ENCODE measurements at regions not wholly inside any gene's neighbourhood (a gene's known extent, or its start where the extent isn't known, plus 50 kb on each side); places are given as distances from the start of the nearest gene placed in this dataset.
"Not testable (repeated sequence)": the region's sequence is repeated elsewhere in the genome, so short reads cannot be mapped to it uniquely, and the experiment has no call there.

DNA sequence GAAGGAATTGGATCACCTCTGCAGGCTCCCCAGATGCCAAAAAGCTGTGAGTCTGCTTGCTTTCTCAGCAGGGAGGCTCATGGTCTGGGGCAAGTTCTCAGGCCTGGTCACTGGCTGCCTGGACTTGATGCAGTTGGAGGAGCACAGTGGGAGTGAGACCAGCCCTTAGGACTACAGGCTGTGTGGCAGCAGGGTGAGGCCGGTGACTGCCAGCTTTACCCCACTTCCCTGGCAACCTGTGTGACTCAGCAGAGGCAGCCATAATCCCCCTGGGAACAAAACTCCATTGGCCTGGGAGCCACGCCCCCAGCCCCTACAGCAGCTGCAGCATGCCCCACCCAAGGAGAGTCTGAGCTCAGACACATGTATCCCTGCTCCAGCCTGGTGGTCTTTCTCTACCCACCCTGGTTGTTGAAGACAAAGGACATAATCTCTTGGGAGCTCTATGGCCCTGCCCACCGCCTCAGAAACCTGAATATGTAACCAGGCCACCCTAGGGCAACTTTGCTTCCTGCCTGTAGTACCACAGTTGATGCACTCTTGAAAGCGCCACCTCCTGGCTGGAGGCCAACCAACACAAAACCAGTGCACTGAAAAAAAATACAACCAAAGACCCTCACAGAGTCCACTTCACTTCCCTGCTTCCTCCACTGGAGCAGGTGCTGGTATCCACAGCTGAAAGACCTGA lies 106.8 kb upstream of the SPATS2L start:
- DNase-seq (peak; percentile 9), ATAC-seq (no peak)
- H3F3A ChIP-seq (ENCODE audit: low read length, unreplicated experiment): no peaks in the 10 kb centered on the region
- no peaks in the 10 kb centered on the region for H3K9me2 ChIP-seq (replicated peaks; ENCODE audit: low read length)
- H3K9ac ChIP-seq (ENCODE audit: low read length): no peak overlapping the region
- H3K4me1 ChIP-seq (ENCODE audit: insufficient read depth, low read length): peaks cover 6% of the 10 kb centered on the region; the same call in 1 of the 2 replicates
- POLR2A ChIA-PET (ENCODE audit: unreplicated experiment): no interaction called here
- CTCF ChIA-PET: no interaction called here
- H2AFZ ChIP-seq (ENCODE audit: low read length): peak overlapping the region; percentile 7; the same call in 1 of the 2 replicates
- H3K4me3 ChIP-seq (ENCODE audit: low read length): no peak overlapping the region
- no TSS peak for BruUV-seq (replicated peaks)
- TF ChIP-seq EZH2phosphoT487 (IDR thresholded peaks at IDR 0.05; ENCODE audit: borderline replicate concordance, low read length) (no peak), CTCF (conservative IDR thresholded peaks at IDR 0.05; ENCODE audit: low read depth, low read length) (peak; percentile 38; the same call in 1 of the 2 replicates)
- H4K20me1 ChIP-seq (ENCODE audit: low read length): no peaks in the 10 kb centered on the region
- intact Hi-C loops (cut with micrococcal nuclease): no loop called here
- no peaks in the 10 kb centered on the region for H3K27me3 ChIP-seq (ENCODE audit: low read length)
- H3K9me3 ChIP-seq (ENCODE audit: low read length): no peaks in the 10 kb centered on the region
- H3K27ac ChIP-seq (ENCODE audit: low read length): no peak overlapping the region
- no peak overlapping the region for H3K4me2 ChIP-seq (ENCODE audit: low read length)
- H3K36me3 ChIP-seq (ENCODE audit: low read depth, low read length): no peaks in the 10 kb centered on the region
- no peaks in the 10 kb centered on the region for H3K79me2 ChIP-seq (ENCODE audit: low read length)

DNA sequence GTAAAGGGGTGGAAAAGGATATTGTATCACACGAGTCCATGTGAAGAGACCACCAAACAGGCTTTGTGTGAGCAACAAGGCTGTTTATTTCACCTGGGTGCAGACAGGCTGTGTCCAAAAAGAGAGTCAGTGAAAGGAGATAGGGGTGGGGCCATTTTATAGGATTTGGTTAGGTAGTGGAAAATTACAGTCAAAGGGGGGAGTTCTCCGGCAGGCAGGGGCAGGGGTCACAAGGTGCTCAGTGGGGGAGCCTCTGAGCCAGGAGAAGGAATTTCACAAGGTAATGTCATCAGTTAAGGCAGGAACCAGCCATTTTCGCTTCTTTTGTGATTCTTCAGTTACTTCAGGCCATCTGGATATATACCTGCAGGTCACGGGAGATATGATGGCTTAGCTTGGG lies 104.7 kb upstream of the SPATS2L start:
- H3K4me3 ChIP-seq (ENCODE audit: low read length); H3K36me3 ChIP-seq (ENCODE audit: low read depth, low read length); H3K9me2 ChIP-seq (replicated peaks; ENCODE audit: low read length); DNase-seq; H3K27me3 ChIP-seq (ENCODE audit: low read length); H3K9me3 ChIP-seq (ENCODE audit: low read length); POLR2A ChIA-PET (ENCODE audit: unreplicated experiment); H3K4me2 ChIP-seq (ENCODE audit: low read length); ATAC-seq; H3K9ac ChIP-seq (ENCODE audit: low read length); H3K79me2 ChIP-seq (ENCODE audit: low read length); H3K27ac ChIP-seq (ENCODE audit: low read length); H2AFZ ChIP-seq (ENCODE audit: low read length); CTCF ChIA-PET; H4K20me1 ChIP-seq (ENCODE audit: low read length); intact Hi-C loops (cut with micrococcal nuclease); H3F3A ChIP-seq (ENCODE audit: low read length, unreplicated experiment); BruUV-seq (replicated peaks); H3K4me1 ChIP-seq (ENCODE audit: insufficient read depth, low read length): not testable (repeated sequence)

DNA sequence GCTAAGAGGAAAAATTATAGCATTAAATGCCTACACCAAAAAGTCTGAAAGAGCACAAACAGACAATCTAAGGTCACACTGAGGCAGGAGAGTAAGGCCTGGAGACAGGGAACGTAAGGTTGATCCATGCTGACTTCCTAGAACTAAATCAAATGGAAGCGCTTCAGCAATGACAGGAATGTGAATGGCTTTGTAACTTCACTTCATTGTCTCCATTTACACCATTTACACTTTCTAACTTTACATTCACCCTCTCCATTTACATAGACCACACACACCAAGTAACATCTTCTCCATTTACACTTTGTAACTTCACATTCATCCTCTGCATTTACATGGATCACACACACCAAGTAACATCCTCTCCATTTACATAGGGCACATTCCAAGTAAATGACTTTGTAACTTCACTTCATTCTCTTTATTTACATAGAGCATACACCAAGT lies 103.1 kb upstream of the SPATS2L start:
- H3K4me3 ChIP-seq (ENCODE audit: low read length): no peak overlapping the region
- POLR2A ChIA-PET (ENCODE audit: unreplicated experiment): no interaction called here
- ATAC-seq: no peak

More for the DNA sequence above, 103.1 kb upstream of the SPATS2L start:
- no peak overlapping the region for H3K4me2 ChIP-seq (ENCODE audit: low read length)
- H3K36me3 ChIP-seq (ENCODE audit: low read depth, low read length): no peaks in the 10 kb centered on the region
- no peak overlapping the region for H3K27ac ChIP-seq (ENCODE audit: low read length)
- H4K20me1 ChIP-seq (ENCODE audit: low read length): no peaks in the 10 kb centered on the region
- no peak overlapping the region for H2AFZ ChIP-seq (ENCODE audit: low read length)
- no peaks in the 10 kb centered on the region for H3K27me3 ChIP-seq (ENCODE audit: low read length)
- CTCF ChIA-PET: no interaction called here
- H3F3A ChIP-seq (ENCODE audit: low read length, unreplicated experiment): no peaks in the 10 kb centered on the region
- intact Hi-C loops (cut with micrococcal nuclease): no loop called here
- no peaks in the 10 kb centered on the region for H3K9me2 ChIP-seq (replicated peaks; ENCODE audit: low read length)
- no TSS peak for BruUV-seq (replicated peaks)
- H3K9ac ChIP-seq (ENCODE audit: low read length): no peak overlapping the region
- no peaks in the 10 kb centered on the region for H3K79me2 ChIP-seq (ENCODE audit: low read length)
- no peaks in the 10 kb centered on the region for H3K9me3 ChIP-seq (ENCODE audit: low read length)
- peaks cover 6% of the 10 kb centered on the region; the same call in 1 of the 2 replicates for H3K4me1 ChIP-seq (ENCODE audit: insufficient read depth, low read length)
- TF ChIP-seq CTCF (conservative IDR thresholded peaks at IDR 0.05; ENCODE audit: low read depth, low read length): no peak
- no peak for TF ChIP-seq EZH2 (IDR thresholded peaks at IDR 0.05; ENCODE audit: low read length, unreplicated experiment)
- no peak for TF ChIP-seq EZH2phosphoT487 (IDR thresholded peaks at IDR 0.05; ENCODE audit: borderline replicate concordance, low read length)
- no peak for DNase-seq
